Prostate gland (tissue), 2 donors: ENCODE measurements at regions not wholly inside any gene's neighbourhood (a gene's known extent, or its start where the extent isn't known, plus 50 kb on each side); places are given as distances from the start of the nearest gene placed in this dataset.
"Not testable (repeated sequence)": the region's sequence is repeated elsewhere in the genome, so short reads cannot be mapped to it uniquely, and the experiment has no call there.

Experiments used
- DNase-seq: peaks from one replicate; pipeline ENCODE4 v3.0.0-alpha.2; 2019; ENCODE audit warnings: low spot score
- H3K27ac ChIP-seq, 2 donors: fragments of 200-600 bp; sonication (generic); 2 replicates each; pipeline ENCODE4 v1.5.1; 2017 to 2019
- H3K27me3 ChIP-seq: fragments of 200-600 bp; sonication (generic); replicated peaks from 2 replicates; pipeline ENCODE4 v1.5.1; 2019; ENCODE audit not compliant: insufficient read depth
- H3K36me3 ChIP-seq, 2 donors: fragments of 200-600 bp; sonication (generic); 1 replicate in 1 of 2; 2 replicates in 1 of 2; pipeline versions ENCODE4 v1.5.1 to v1.8.1; 2017 to 2019
- H3K4me1 ChIP-seq: fragments of 200-600 bp; sonication (generic); replicated peaks from 2 replicates; pipeline ENCODE4 v1.5.1; 2019
- H3K4me3 ChIP-seq, 2 donors: fragments of 200-600 bp; sonication (generic); 2 replicates each; pipeline ENCODE4 v1.5.1; 2017 to 2019
- H3K9me3 ChIP-seq: fragments of 200-600 bp; sonication (generic); 2 replicates; pipeline ENCODE4 v1.5.1; 2017
- CTCF ChIP-seq, 4 experiments: fragments of 200-600 bp in 2 of 4; fragments of 450-650 bp in 2 of 4; sonication (generic) in 2 of 4; IDR thresholded peaks; 1 replicate in 3 of 4; 2 replicates in 1 of 4; pipeline ENCODE4 v1.5.1; 2016 to 2019; ENCODE audit warnings: antibody characterized with exemption in 4 of 4, mild to moderate bottlenecking in 2 of 4, moderate library complexity in 2 of 4
- POLR2A ChIP-seq: fragments of 450-650 bp; IDR thresholded peaks from one replicate; pipeline ENCODE4 v1.6.1; 2016; ENCODE audit warnings: antibody characterized with exemption, mild to moderate bottlenecking
- POLR2AphosphoS5 ChIP-seq: sonication (generic); formaldehyde crosslinking; IDR thresholded peaks from one replicate; pipeline ENCODE4 v1.6.1; 2017; ENCODE audit warnings: antibody characterized with exemption
- WGBS: methylation state at CpG from one replicate; pipeline ENCODE4 v1.1.5; 2018; 5-methylcytosine and 5-hydroxymethylcytosine counted together
- intact Hi-C: fragments of 100-400 bp; cut with DNase I; formaldehyde crosslinking; loops from one replicate; pipeline ENCODE4 v1.14.2; 2022

- TF ChIP-seq CTCF (IDR thresholded peaks at IDR 0.05): no peak
- no peak for TF ChIP-seq POLR2AphosphoS5
- no peak for TF ChIP-seq POLR2A
- no peak for DNase-seq
- Histone ChIP-seq H3K4me3 (no peak overlapping the region), H3K27ac (no peak overlapping the region), H3K4me1 (no peaks in the 10 kb centered on the region), H3K27me3 (no peaks in the 10 kb centered on the region), H3K9me3 (no peaks in the 10 kb centered on the region), H3K36me3 (no peaks in the 10 kb centered on the region)
- intact Hi-C loops: no loop called here
- WGBS: 94% methylated on average over 4 of the region's 4 CpGs
Measured at GRCh38 chr9:25177858-25178257, 500.4 kb downstream of the TUSC1 start.

GRCh38 chr9:25129537-25129936, 548.7 kb downstream of the TUSC1 start:
- Histone ChIP-seq H3K9me3 (no peaks in the 10 kb centered on the region), H3K4me3 (no peak overlapping the region), H3K27me3 (no peaks in the 10 kb centered on the region), H3K27ac (no peak overlapping the region), H3K36me3 (no peaks in the 10 kb centered on the region), H3K4me1 (no peaks in the 10 kb centered on the region)
- no peak for TF ChIP-seq POLR2A
- TF ChIP-seq CTCF (IDR thresholded peaks at IDR 0.05): no peak
- TF ChIP-seq POLR2AphosphoS5: no peak
- WGBS: 62% methylated on average over 2 of the region's 2 CpGs
- intact Hi-C loops: no loop called here
- no peak for DNase-seq

- Histone ChIP-seq H3K4me3 (no peak overlapping the region), H3K27me3 (no peaks in the 10 kb centered on the region), H3K9me3 (no peaks in the 10 kb centered on the region), H3K36me3 (no peaks in the 10 kb centered on the region), H3K4me1 (no peaks in the 10 kb centered on the region), H3K27ac (no peak overlapping the region)
- no peak for DNase-seq
- intact Hi-C loops: no loop called here
- no peak for TF ChIP-seq POLR2A
- TF ChIP-seq CTCF (IDR thresholded peaks at IDR 0.05): no peak
- TF ChIP-seq POLR2AphosphoS5: no peak
Measured at GRCh38 chr9:25121811-25122210, 556.4 kb downstream of the TUSC1 start.

- Histone ChIP-seq H3K4me3 (no peak overlapping the region), H3K4me1 (no peaks in the 10 kb centered on the region), H3K27ac (no peak overlapping the region), H3K27me3 (no peaks in the 10 kb centered on the region), H3K9me3 (no peaks in the 10 kb centered on the region), H3K36me3 (no peaks in the 10 kb centered on the region)
- no peak for DNase-seq
- TF ChIP-seq POLR2A (no peak), POLR2AphosphoS5 (no peak), CTCF (IDR thresholded peaks at IDR 0.05) (no peak)
- intact Hi-C loops: no loop called here
- WGBS: 50% methylated on average over 3 of the region's 3 CpGs
Measured at GRCh38 chr9:25119041-25119440, 559.2 kb downstream of the TUSC1 start.

- no peaks in the 10 kb centered on the region for H3K4me1 ChIP-seq
- H3K36me3 ChIP-seq: no peaks in the 10 kb centered on the region
- no peak overlapping the region for H3K4me3 ChIP-seq
- TF ChIP-seq CTCF (IDR thresholded peaks at IDR 0.05) (no peak), POLR2A (no peak), POLR2AphosphoS5 (no peak)
- no peak for DNase-seq
- H3K27ac ChIP-seq: no peak overlapping the region
- H3K27me3 ChIP-seq: no peaks in the 10 kb centered on the region
- H3K9me3 ChIP-seq: no peaks in the 10 kb centered on the region
- intact Hi-C loops: no loop called here
Measured at GRCh38 chr9:25117791-25118190, 560.5 kb downstream of the TUSC1 start.

- intact Hi-C loops, H3K27me3 ChIP-seq, H3K36me3 ChIP-seq, H3K4me1 ChIP-seq, H3K9me3 ChIP-seq, H3K4me3 ChIP-seq, DNase-seq, H3K27ac ChIP-seq: not testable (repeated sequence)
- WGBS: 91% methylated on average over 8 of the region's 8 CpGs
Measured at GRCh38 chr9:25102204-25102603, 556.5 kb upstream of the IZUMO3 start.
